Right renal pelvis (tissue), 4 donors: ENCODE measurements at regions not wholly inside any gene's neighbourhood (a gene's known extent, or its start where the extent isn't known, plus 50 kb on each side); places are given as distances from the start of the nearest gene placed in this dataset.
"Not testable (repeated sequence)": the region's sequence is repeated elsewhere in the genome, so short reads cannot be mapped to it uniquely, and the experiment has no call there.

Experiments
- DNase-seq, 4 donors: peaks; one replicate each; pipeline ENCODE4 v3.0.0-alpha.2; 2013; ENCODE audit warnings: low read depth in 4 of 4, low spot score in 3 of 4, missing footprints in 1 of 4

DNA sequence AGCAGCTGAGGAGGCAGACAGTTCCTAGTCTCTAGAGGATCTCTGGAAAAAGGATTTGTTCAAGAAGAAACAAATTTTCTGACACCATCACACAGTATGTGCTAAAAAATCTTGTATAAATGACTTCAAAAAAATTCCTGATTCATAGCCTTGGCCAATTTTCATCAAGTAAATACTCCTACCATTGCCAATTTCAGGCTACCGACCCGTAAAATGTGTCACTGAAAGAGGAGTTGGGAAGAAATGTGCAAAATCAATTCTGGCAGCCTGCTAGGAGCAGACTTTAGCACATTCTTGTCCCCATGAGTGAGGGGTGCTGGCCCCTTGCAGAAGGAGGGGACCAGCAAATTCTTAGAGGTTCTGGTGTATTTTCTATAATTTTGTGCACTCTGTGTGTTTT lies 109.4 kb downstream of the TMEM30B start:
- DNase-seq, result no peak

DNA sequence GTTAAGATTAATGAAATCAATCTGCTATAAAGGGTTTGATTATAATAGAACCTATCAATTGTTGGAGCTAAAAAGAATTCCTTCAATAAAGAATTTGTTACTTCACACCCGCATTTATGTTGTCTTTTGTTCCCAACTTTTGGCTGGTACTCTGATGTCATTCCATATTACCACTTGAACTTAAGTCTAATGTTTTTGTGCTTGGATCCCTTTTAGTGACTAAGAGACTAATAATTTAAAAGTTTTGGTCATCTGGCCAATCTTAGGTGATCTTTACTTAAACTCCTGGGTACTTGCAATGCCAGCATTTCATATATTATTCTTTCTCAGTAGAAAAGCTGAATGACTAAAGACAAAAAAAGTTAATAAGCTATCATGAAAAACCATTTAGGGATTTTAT lies 113.0 kb downstream of the TMEM30B start:
- DNase-seq, result no peak

DNA sequence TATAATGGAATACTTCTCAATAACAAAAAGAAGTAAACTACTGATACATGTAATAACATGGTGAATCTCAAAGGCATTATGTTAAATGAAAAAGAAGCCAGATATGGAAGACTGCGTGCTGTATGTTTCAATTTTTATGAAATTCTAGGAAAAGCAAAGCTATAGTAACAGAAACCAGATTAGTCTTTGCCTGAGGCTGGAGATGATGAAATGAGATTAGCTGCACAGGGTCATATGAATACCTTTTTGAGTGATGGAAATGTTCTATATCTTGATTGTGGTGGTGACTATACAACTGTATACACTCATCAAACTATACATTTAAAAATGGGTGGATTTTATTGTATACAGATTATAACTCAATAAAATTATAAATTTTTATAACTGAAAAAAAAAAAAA lies 113.5 kb downstream of the TMEM30B start:
- no peak for DNase-seq

DNA sequence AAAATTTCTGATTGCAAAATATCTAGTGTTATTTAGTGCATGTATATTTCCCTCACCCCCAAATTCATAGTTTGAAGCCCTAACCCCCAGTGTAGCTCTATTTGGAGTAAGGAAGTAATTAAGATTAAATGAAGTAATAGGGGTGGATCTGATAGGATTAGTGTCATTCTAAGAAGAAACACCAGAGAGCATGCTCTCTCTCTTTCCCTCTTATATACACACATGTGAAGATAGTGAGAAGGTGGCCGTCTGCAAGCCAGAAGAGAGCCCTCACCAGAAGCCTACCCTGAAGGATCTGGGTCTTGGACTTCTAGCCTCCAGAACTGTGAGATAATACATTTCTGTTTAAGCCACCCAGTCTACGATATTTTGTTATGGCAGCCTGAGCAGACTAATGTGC lies 120.3 kb downstream of the TMEM30B start:
- no peak for DNase-seq

DNA sequence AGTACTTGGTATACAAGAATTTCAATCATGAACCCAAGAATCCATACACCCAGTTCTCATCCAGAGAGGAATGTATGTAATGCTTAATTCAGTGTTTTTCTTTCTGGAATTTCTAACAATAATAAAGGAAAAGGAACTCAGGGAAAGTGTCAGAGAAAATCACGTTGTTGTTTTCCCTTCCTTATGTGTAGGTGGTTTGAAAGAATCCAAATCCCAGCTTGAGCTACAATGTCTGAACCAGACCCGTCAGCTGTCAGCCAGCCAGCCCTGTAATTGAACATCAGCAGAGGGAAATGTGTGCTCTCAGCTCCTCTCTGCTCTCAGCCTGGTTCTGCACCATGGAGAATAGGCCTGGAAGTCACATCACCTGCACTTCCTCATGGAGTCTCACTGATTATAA lies 126.5 kb downstream of the TMEM30B start:
- DNase-seq, result no peak

DNA sequence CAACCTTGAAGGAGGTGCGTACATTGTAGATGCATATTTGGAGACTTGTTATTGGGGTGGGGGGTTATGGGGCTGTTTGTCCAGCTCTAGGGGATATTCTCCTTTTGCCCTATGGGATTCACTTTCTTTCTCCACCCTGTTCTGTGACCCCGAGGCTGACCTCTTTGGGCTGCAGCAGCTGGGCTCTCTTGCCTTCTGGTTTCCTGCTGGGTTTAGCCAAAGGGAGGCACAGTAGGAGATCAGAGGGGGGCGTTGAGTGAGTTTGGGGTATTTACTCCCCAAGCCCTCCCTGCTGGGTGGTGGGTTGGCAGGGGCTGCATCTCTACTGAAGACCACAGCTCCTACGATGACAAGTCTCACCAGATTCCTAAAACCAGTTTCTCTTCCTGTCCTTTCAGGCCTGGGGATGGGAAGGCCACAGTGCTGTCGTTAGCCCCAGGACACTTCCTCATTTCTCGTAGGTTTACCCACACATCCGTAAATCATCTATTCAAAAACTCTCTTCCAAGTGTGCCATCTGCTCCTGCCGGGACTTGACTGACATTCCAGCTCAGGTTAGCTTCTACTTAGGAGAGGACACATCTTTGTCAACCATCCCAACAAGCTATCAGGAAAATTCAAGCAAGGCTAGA lies 127.1 kb downstream of the TMEM30B start:
- no peak for DNase-seq

DNA sequence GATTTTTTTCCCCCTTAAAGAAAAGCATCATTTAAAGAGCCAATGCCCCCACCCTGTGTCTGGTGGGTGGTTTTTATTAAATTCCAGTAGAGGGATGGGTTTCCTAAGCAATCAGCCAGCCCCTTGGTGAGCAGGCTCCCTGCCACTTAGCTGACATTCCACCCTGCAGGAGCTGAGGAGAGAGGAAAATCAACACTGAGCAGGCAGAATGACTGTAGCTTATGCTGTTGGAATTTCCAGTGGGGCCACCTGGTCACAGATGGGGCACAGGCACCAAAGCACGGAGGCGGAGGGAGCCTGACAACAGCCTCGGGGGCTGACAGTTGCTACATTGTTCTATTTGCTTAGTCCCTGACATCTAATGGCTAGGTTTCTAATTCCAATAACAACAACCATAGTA lies 127.7 kb downstream of the TMEM30B start:
- DNase-seq, result no peak

DNA sequence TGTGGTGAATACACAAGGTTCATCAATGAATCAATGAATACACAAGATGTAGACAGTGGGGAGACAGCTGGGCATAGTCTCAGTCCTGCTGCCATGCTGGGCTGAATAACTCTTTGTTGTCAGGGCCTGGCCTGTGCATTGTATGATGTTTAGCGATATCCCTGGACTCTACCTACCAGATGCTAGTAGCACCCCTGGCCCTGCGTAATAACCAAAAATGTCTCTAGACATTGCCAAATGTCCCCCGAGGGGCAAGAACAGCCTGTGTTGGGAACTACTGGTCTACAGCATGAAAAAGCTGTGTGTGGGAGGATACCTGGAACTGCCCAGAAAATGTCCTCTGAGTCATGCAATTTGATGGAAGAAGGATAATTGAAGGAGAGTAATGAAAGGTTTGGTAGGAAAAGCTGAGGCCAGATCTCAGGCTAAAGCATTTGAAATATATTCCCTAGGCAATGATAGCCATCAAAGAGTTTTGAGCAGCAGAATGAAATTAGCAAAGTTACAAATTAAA lies 128.2 kb downstream of the TMEM30B start:
- no peak for DNase-seq

DNA sequence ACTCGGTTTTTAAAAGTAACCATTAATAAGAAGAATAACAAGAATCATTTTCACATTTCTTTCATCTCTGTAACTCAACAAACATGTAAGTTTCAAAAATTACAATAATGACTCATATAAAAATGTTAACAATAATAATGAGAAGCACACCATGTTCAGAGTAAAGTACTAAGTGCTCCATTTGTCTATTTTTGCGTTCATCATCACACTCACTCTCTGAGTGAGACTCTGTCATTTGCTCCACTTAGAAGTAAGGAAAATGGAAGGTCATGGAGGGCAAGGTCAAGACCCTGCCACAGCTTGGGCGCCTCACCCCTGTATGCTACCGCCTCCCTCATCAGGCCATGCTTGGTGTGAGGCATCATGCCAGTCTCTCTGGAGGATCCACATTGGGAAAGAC lies 129.9 kb downstream of the TMEM30B start:
- no peak for DNase-seq

DNA sequence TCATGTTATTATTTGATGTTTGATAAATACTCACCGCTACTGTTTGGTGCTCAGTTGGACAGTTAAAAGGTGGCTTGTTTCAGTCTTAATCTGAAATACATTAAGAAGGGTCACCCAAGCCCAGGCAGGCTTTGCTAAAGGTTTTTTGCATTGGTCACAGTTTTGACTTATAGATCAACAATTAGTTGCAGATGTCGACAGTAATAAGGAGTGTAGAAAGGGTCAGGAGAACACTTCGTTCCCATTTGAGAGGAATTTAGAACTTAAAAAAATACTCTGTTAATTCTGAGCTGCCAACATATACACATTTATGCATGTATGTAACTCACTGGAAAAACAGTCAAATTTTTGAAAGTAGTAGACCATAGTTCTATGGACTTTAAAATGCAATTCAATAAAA lies 130.3 kb downstream of the TMEM30B start:
- no peak for DNase-seq

DNA sequence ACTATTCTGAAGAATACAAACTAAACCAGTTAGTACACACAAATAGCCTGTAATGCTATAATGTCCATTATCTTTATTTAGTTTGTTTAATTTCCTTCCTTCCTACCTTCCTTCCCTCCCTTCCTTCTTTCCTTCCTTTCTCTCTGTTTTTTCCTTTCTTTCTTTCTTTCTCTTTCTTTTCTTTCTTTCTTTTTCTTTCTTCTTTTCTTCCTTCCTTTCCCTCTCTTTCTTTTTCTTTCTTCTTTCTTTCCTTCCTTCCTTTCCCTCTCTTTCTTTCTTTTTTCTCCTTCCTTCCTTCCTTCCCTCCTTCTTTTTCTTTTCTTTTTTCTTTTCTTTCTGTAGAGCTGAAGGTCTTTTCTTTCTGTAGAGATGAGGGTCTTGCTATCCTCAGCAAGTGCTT lies 131.2 kb downstream of the TMEM30B start:
- DNase-seq, result no peak

DNA sequence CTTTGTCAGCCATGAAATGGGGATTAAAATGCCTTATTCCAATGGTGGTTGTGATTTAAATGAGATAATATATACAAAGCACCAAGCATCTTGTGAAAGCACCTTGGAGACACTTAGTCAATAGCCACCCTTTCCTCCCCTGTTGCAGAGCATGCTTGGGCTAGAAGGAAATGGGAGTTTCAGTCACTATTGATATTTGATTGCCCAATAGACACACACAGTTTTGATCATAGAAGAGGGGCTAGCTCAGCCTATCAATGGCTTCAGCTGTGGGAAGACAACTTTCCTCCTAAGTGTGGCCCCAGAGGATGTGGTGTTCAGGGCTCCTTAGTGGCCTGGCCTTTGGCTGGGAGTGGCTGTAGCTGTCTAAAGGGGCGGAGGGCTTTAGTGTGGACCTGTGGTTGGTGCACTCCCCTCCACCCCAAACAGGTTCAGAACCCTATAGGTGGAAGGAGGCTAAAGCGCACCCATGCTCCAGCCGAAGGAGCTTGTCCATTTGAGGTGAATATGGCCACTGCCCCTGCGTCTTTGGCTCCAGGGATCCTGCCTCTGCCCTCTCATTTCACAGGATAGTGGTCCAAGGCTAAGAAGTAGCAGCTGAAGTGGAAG lies 132.3 kb downstream of the TMEM30B start:
- no peak for DNase-seq

DNA sequence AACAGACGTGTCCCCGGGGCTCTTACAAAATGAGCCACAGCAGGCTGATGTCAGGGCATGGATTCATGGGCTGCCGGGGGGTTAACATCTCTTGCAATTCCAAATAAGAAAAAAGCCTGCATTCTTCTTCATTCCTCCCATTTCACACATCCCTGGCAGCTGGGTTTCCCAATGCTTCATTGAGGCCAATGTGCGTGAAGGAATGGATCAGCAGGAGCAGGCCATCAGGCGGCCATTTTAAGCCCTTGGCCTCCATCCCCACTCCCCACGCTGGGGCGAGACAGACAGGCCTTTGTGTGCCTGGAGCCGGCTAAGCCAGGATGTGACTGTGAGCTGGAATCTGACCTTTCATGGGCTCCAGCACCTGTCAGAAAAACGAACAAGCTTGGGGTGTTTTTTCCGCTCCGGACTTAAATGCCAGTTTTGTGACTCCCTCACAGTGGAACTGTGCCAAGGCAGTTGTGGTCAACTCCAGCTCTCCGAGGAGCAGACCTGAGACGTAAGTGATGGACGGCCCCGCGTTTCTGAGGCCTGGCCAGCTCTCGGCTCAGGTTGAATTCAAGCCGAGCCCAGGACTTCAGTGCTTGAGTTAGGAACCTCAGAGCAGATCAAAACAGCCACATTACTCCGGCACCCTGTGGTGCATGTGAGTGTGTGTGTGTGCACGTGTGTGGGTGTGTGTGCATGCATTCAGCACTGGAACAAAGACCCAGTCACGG lies 133.1 kb downstream of the TMEM30B start:
- no peak for DNase-seq

DNA sequence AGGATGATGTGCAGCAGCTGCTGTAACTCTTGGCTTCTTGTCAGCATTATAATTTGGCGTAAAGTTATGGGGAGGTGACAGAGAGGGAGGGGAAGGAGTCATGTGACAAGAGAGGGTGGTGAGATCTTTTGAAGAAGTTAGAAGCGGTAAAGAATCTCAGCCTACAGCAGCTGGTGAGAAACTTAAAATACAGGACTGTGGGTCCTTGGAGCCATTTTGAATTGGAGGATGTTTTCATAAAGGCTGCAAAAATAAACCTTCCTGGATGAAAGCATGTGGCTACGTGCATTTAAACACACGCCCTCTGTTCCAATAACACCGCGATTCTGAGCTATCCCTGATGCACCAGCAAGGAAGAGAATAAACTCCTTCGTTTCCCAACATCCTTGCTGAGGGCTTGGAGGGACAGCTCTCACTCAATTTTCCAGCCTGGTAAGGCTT lies 133.7 kb downstream of the TMEM30B start:
- no peak for DNase-seq

DNA sequence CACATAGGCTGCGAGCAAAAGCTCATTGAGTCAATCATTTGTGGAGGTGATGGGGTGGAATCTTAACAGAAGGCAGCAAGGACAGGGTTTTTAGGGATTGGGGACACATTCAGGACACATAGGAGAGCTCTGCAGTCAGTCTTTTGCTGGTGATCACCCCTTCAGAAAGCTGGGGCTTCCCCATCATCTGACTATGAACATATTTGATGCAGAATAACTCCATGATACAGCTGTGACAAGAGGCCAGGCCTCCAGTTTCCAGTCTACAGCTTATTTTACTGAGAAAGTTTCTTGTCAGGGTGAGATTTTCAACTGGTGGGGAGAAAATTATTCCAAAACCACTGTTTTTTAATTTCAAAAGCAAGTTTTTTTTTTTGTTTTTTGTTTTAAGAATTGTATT lies 134.2 kb downstream of the TMEM30B start:
- DNase-seq, result no peak

DNA sequence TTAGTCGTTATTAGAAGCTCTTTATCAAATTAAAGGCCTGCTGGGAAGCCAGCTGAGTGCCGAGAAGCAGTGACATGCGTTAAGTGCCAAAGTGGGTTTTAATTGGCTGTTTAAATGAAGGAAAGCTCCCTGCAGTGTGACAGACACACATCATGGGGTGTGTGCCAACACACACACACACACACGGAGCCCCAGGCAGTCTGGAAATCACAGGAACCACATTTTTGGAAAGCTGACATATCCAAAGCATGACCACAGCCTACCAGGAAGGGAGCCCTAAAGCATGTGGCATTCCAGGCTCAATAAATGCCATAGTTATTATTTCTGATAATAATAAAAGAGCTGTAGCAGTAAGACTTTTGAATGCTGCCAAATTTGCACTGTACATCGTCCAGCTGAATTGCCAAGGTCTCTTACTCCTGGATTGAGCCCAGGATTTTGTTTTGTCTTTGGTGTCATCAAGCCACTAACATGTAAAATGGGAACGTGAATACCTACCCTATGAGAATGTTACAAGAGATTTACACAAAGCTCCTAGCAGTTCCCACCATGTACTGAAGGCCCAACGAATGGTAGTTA lies 135.1 kb downstream of the TMEM30B start:
- DNase-seq, result no peak

DNA sequence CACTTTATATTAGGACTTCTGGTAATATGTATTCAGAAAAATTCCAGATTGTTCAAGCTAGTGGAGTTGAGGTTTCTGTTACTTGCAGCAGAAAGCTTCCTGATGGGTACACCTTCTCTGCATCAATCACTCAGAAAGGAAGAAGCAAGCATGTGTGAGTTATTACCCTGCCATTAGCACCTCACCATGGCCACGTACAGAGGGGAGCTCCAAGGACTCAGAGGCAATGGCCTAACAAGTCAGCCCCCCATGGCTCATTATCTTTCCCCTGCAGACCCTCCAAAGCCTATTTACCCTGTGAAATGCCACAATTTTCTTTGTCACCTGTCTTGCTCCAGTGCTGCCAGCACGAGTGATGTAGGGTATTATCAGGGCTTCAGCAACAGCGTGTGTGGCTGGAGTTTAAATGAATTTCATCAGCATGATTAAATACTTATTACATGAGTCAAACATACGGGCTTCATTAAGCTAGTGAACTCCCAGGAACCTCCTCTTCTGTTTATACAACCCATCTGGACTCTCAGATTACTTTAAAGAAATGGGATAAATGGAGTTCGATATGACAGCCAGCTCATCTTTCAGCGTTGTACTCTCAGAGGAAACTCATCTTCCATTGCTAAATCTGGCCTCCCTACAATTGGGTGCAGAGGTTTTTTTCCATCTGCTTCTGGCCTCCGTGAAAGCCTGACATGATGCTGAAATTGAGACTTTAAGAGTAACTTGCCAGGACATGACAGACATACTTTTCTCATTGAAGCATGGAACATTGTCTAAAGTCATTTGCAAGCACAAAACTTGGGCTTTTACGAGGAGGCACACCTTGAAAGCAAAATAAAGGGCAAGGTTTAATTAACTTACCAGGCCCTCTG lies 135.9 kb downstream of the TMEM30B start:
- DNase-seq, result no peak

DNA sequence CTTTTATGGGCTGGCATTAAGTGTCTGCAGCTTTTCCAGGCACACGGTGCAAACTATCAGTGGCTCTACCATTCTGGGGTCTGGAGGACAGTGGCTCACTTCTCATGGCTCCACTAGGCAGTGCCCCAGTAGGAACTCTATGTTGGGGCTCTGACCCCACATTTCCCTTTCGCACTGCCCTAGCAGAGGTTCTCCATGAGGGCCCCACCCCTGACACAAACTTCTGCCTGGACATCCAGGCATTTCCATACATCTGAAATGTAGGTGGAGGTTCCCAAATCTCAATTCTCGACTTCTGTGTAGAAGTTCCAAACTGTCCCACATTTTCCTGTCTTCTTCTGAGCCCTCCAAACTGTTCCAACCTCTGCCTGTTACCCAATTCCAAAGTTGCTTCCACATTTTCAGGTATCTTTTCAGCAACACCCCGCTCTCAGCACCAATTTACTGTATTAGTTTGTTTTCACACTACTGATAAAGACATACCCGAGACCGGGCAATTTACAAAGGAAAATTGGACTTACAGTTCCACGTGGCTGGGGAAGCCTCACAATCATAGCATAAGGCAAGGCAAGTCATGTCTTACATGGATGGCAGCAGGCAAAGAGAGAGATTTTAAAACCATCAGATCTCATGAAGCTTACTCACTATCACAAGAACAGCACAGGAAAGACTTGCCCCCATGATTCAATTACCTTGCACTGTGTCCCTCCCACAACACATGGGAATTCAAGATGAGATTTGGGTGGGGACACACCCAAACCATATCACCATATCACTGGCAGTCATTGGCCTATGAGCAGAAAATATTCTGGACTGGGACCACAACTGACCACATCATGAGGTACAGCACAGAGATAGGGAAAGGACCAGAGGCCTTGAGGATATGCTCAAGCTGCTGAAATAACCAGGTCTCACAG lies 136.8 kb downstream of the TMEM30B start:
- not testable (repeated sequence) for DNase-seq

DNA sequence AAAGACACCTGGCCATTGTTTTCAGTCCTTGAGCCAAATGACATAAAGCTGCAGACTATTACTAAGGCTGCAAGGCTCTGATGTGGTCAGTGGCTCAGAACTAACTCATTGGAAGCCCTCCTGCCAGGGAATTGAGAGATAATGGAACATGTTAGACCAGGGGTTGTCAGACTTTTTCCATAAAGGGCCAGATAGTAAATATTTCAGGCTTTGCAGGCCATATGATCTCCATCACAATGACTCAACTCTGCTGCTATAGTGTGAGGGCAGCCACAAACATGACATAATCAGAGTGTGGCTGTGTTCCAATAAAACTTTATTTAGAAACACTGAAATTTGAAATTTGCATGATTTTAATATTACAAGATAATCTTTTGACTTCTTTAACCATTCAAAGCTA lies 140.3 kb downstream of the TMEM30B start:
- DNase-seq, result no peak

DNA sequence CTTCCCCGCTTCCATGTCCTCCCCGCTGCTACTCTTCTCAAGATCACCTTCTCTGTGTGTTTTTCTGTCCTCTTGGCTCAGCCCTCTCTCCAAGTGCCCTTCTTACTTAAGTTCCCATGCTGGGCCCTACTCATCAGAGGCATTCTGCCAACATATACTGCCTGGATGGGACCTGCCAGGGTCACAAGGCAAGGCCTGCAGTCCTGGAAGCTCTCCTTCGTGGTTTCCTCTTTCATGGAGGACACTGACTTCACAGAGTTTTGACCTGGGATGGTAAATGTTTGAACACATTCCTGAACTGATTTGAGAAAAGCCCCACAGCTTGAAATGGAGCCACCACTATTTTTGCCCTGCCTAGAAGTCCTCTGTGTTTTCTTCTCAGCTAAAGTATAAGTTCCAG lies 140.9 kb downstream of the TMEM30B start:
- no peak for DNase-seq
